ENCODE measurements at regions not wholly inside any gene's neighbourhood (a gene's known extent, or its start where the extent isn't known, plus 50 kb on each side); places are given as distances from the start of the nearest gene placed in this dataset.

DNA sequence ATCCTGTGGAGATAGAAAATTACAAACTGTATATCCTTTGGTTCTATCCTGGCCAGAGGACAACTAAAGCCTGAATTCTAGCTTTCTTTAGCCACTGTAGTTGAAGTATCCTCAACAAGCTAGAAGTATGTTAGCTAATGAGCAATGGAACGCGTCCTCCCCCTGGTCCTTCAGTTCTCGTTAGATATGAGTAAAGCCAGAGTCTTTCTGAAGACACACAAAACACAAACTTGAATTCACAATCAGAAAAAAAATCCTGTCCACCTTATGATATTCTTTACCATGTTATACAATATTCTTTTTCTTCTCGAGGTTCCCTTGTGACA, 1527.0 kb upstream of the SLC10A2 start:
- Histone ChIP-seq H3K4me3 (no peak overlapping the region), H3K9me3 (no peaks in the 10 kb centered on the region), H3K27me3 (peaks cover 0 to 3% (median 0%) of the 10 kb centered on the region in 7 donors), H3K4me1 (no peaks in the 10 kb centered on the region), H3K36me3 (no peaks in the 10 kb centered on the region), H3K27ac (no peak overlapping the region)
- DNase-seq (no peak), ATAC-seq (no peak)
- intact Hi-C loops (cut with DNase I) = no loop called here
- TF ChIP-seq, protein P1, sequence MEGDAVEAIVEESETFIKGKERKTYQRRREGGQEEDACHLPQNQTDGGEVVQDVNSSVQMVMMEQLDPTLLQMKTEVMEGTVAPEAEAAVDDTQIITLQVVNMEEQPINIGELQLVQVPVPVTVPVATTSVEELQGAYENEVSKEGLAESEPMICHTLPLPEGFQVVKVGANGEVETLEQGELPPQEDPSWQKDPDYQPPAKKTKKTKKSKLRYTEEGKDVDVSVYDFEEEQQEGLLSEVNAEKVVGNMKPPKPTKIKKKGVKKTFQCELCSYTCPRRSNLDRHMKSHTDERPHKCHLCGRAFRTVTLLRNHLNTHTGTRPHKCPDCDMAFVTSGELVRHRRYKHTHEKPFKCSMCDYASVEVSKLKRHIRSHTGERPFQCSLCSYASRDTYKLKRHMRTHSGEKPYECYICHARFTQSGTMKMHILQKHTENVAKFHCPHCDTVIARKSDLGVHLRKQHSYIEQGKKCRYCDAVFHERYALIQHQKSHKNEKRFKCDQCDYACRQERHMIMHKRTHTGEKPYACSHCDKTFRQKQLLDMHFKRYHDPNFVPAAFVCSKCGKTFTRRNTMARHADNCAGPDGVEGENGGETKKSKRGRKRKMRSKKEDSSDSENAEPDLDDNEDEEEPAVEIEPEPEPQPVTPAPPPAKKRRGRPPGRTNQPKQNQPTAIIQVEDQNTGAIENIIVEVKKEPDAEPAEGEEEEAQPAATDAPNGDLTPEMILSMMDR (IDR thresholded peaks at IDR 0.05) = no peak
- 89 to 93% methylated on average over 4 of the region's 4 CpGs for WGBS, 2 donors

DNA sequence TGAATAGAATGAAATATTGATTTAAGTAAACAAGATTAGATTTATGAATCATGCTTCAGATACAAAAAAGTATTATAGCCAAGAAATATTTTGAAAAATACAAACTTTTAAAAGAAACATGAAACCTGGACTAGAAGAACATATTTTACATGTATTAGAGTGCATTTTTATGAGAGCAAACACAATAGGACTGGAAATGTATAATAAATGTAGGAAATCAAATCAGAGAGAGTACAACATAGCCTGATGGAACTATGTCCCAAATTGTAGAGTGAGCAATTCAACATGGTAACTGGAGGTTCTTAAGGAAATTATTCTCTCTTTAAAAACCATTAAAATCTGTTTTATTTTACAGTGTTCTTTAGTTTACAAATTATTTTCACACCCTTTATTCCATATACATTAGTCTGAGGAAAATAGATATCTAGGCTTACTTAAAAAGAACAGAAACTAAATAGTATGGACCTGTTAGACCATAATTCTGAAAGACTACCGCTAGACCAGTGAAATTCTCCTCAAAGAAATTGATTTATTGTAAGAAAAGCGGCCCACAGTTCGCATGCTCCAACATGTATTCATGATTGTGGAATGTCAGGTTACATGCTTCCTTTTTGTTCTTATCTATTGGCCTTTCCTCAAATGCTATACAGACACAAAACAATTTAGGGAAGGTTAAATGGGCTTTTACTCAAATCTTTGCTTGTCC, 1526.5 kb upstream of the SLC10A2 start:
- 92 to 97% methylated on average over 3 of the region's 3 CpGs for WGBS, 2 donors
- Histone ChIP-seq H3K27me3 (peaks cover 0 to 3% (median 0%) of the 10 kb centered on the region in 7 donors), H3K4me1 (no peaks in the 10 kb centered on the region), H3K9me3 (no peaks in the 10 kb centered on the region), H3K27ac (no peak overlapping the region), H3K4me3 (no peak overlapping the region), H3K36me3 (no peaks in the 10 kb centered on the region)
- DNase-seq (no peak), ATAC-seq (no peak)
- intact Hi-C loops (cut with DNase I) = no loop called here
- TF ChIP-seq, protein P1 (IDR thresholded peaks at IDR 0.05) = no peak

DNA sequence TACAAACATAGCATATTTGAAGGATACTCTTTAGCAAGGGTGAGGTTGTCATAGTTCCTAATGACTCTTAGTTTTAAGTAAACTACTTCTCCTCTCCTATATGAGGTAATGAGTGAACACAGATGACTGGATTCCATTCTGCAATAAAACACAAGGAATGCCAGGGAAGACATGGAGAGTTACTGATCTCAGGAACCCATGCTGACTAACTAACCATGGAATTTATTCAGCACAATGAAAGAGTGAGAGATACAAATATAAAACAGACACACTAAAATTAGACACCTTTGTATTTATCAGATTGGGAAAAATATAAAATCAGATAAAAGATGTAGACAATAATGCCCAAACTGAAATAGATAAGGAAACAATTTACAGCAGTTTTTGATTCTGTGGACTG, 1525.9 kb upstream of the SLC10A2 start:
- DNase-seq = no peak
- ATAC-seq = no peak
- H3K27ac ChIP-seq = no peak overlapping the region
- no peaks in the 10 kb centered on the region for H3K36me3 ChIP-seq
- H3K9me3 ChIP-seq = no peaks in the 10 kb centered on the region
- H3K4me3 ChIP-seq = no peak overlapping the region
- TF ChIP-seq, protein P1 (IDR thresholded peaks at IDR 0.05) = no peak
- intact Hi-C loops (cut with DNase I) = no loop called here
- H3K4me1 ChIP-seq = no peaks in the 10 kb centered on the region
- H3K27me3 ChIP-seq = peaks cover 0 to 3% (median 0%) of the 10 kb centered on the region in 7 donors

DNA sequence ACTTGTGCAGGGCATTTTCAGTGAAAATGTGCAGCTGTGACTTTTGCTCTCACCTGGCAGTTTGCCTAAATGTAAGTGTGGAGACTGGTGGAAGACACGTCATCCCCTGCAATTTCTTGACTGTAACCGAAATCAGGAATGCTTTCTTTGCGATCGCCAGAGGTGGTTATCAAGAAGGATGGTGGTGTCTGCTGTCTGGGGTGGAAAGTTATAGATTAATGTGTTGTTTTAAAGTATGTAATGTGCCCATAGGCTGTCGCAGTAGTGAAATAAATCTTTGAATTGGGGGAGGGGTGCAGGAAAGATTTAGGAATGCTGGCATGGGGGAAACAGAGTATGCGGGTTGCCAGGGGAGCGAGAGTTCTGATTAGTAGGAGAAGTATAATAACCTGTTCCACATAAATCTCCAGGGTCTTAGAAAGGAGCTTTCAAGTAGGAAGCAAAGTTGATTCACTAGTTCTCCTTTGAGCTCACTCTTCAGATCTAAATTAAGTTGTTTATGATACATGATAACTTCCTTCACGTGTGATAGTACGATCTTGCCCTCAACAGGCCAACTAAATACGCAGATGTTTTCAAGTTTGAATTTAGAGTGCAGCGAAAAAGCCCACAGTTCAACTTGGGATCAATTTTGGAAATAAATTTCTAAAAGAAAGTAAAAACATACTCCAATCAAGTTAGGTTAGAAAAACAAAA, 1520.0 kb upstream of the SLC10A2 start:
- Histone ChIP-seq H3K4me3 (no peak overlapping the region), H3K27ac (no peak overlapping the region), H3K4me1 (no peaks in the 10 kb centered on the region), H3K9me3 (peaks cover 0 to 5% (median 0%) of the 10 kb centered on the region in 11 donors), H3K27me3 (peaks cover 0 to 4% (median 0%) of the 10 kb centered on the region in 7 donors), H3K36me3 (no peaks in the 10 kb centered on the region)
- TF ChIP-seq, protein P1 (IDR thresholded peaks at IDR 0.05) = no peak
- intact Hi-C loops (cut with DNase I) = no loop called here
- WGBS, 2 donors = 55 to 60% methylated on average over 11 of the region's 11 CpGs
- DNase-seq (no peak), ATAC-seq (no peak)
